ENCODE measurements at regions not wholly inside any gene's neighbourhood (a gene's known extent, or its start where the extent isn't known, plus 50 kb on each side); places are given as distances from the start of the nearest gene placed in this dataset.

- Mint-ChIP-seq H3K9me3 (ENCODE audit: low read depth) (peaks cover 13% of the 10 kb centered on the region), H3K4me1 (ENCODE audit: low read depth) (no peaks in the 10 kb centered on the region), H3K27ac (ENCODE audit: unreplicated experiment) (no peak overlapping the region), H3K27me3 (ENCODE audit: low read depth) (no peaks in the 10 kb centered on the region), H3K36me3 (ENCODE audit: low read depth) (no peaks in the 10 kb centered on the region), H3K4me3 (ENCODE audit: unreplicated experiment) (no peak overlapping the region)
- DNase-seq (ENCODE audit: low spot score) = no peak
- no peak for TF ChIP-seq CTCF (IDR thresholded peaks at IDR 0.05)
Measured at GRCh38 chr3:2023959-2024358, 74.7 kb upstream of the CNTN4 start.

GRCh38 chr3:2024713-2025112 is 74.0 kb upstream of the CNTN4 start:
- TF ChIP-seq CTCF (IDR thresholded peaks at IDR 0.05) = no peak
- Mint-ChIP-seq H3K27me3 (ENCODE audit: low read depth) (no peaks in the 10 kb centered on the region), H3K4me1 (ENCODE audit: low read depth) (no peaks in the 10 kb centered on the region), H3K36me3 (ENCODE audit: low read depth) (no peaks in the 10 kb centered on the region), H3K27ac (ENCODE audit: unreplicated experiment) (no peak overlapping the region), H3K4me3 (ENCODE audit: unreplicated experiment) (no peak overlapping the region), H3K9me3 (ENCODE audit: low read depth) (peaks cover 13% of the 10 kb centered on the region)
- no peak for DNase-seq (ENCODE audit: low spot score)

- Mint-ChIP-seq H3K27ac (ENCODE audit: unreplicated experiment) (no peak overlapping the region), H3K36me3 (ENCODE audit: low read depth) (no peaks in the 10 kb centered on the region), H3K4me3 (ENCODE audit: unreplicated experiment) (no peak overlapping the region), H3K27me3 (ENCODE audit: low read depth) (no peaks in the 10 kb centered on the region), H3K4me1 (ENCODE audit: low read depth) (no peaks in the 10 kb centered on the region), H3K9me3 (ENCODE audit: low read depth) (peaks cover 18% of the 10 kb centered on the region)
- no peak for TF ChIP-seq CTCF (IDR thresholded peaks at IDR 0.05)
- no peak for DNase-seq (ENCODE audit: low spot score)
Measured at GRCh38 chr3:2029559-2029958, 69.1 kb upstream of the CNTN4 start.

GRCh38 chr3:2036076-2036475 is 62.6 kb upstream of the CNTN4 start:
- no peaks in the 10 kb centered on the region for H3K36me3 Mint-ChIP-seq (ENCODE audit: low read depth)
- DNase-seq (ENCODE audit: low spot score) = no peak
- no peak overlapping the region for H3K4me3 Mint-ChIP-seq (ENCODE audit: unreplicated experiment)
- peaks cover 6% of the 10 kb centered on the region for H3K9me3 Mint-ChIP-seq (ENCODE audit: low read depth)
- H3K4me1 Mint-ChIP-seq (ENCODE audit: low read depth) = no peaks in the 10 kb centered on the region
- no peak overlapping the region for H3K27ac Mint-ChIP-seq (ENCODE audit: unreplicated experiment)
- TF ChIP-seq CTCF (IDR thresholded peaks at IDR 0.05) = no peak
- H3K27me3 Mint-ChIP-seq (ENCODE audit: low read depth) = no peaks in the 10 kb centered on the region

GRCh38 chr3:2041931-2042330 is 56.7 kb upstream of the CNTN4 start:
- Mint-ChIP-seq H3K36me3 (ENCODE audit: low read depth) (no peaks in the 10 kb centered on the region), H3K4me1 (ENCODE audit: low read depth) (no peaks in the 10 kb centered on the region), H3K9me3 (ENCODE audit: low read depth) (no peaks in the 10 kb centered on the region), H3K4me3 (ENCODE audit: unreplicated experiment) (no peak overlapping the region), H3K27me3 (ENCODE audit: low read depth) (peaks cover 4% of the 10 kb centered on the region), H3K27ac (ENCODE audit: unreplicated experiment) (no peak overlapping the region)
- DNase-seq (ENCODE audit: low spot score) = no peak
- no peak for TF ChIP-seq CTCF (IDR thresholded peaks at IDR 0.05)
